ENCODE measurements at regions not wholly inside any gene's neighbourhood (a gene's known extent, or its start where the extent isn't known, plus 50 kb on each side); places are given as distances from the start of the nearest gene placed in this dataset.
"Not testable (repeated sequence)": the region's sequence is repeated elsewhere in the genome, so short reads cannot be mapped to it uniquely, and the experiment has no call there.

GRCh38 chr6:11309947-11310665 is 77.6 kb upstream of the NEDD9 start:
- DNase-seq (ENCODE audit: insufficient read length, low spot score) (no peak), FAIRE-seq (no peak)
- no peak for TF ChIP-seq POLR2A (IDR thresholded peaks at IDR 0.05; ENCODE audit: low read depth, low read length)

- no peak for FAIRE-seq
- DNase-seq (ENCODE audit: insufficient read length, low spot score): no peak
- no peak for TF ChIP-seq POLR2A (IDR thresholded peaks at IDR 0.05; ENCODE audit: low read depth, low read length)
Measured at GRCh38 chr6:11307226-11307625, 74.8 kb upstream of the NEDD9 start.

GRCh38 chr6:11304946-11305345 is 72.5 kb upstream of the NEDD9 start:
- TF ChIP-seq POLR2A (IDR thresholded peaks at IDR 0.05; ENCODE audit: low read depth, low read length): no peak
- DNase-seq (ENCODE audit: insufficient read length, low spot score) (no peak), FAIRE-seq (no peak)

- DNase-seq (ENCODE audit: insufficient read length, low spot score); FAIRE-seq: not testable (repeated sequence)
Measured at GRCh38 chr6:11299876-11300428, 67.5 kb upstream of the NEDD9 start.

- not testable (repeated sequence) for DNase-seq (ENCODE audit: insufficient read length, low spot score); FAIRE-seq
Measured at GRCh38 chr6:11299421-11299784, 66.9 kb upstream of the NEDD9 start.

- no peak for TF ChIP-seq POLR2A (IDR thresholded peaks at IDR 0.05; ENCODE audit: low read depth, low read length)
- FAIRE-seq: no peak
- no peak for DNase-seq (ENCODE audit: insufficient read length, low spot score)
Measured at GRCh38 chr6:11298651-11299420, 66.4 kb upstream of the NEDD9 start.

- DNase-seq (ENCODE audit: insufficient read length, low spot score) (no peak), FAIRE-seq (no peak)
- no peak for TF ChIP-seq POLR2A (IDR thresholded peaks at IDR 0.05; ENCODE audit: low read depth, low read length)
Measured at GRCh38 chr6:11297376-11297729, 64.9 kb upstream of the NEDD9 start.

GRCh38 chr6:11296449-11297375 is 64.2 kb upstream of the NEDD9 start:
- no peak for TF ChIP-seq POLR2A (IDR thresholded peaks at IDR 0.05; ENCODE audit: low read depth, low read length)
- no peak for DNase-seq (ENCODE audit: insufficient read length, low spot score)
- no peak for FAIRE-seq

GRCh38 chr6:11295969-11296368 is 63.5 kb upstream of the NEDD9 start:
- DNase-seq (ENCODE audit: insufficient read length, low spot score): no peak
- FAIRE-seq: no peak
- no peak for TF ChIP-seq POLR2A (IDR thresholded peaks at IDR 0.05; ENCODE audit: low read depth, low read length)

GRCh38 chr6:11294228-11294627 is 61.8 kb upstream of the NEDD9 start:
- FAIRE-seq (no peak), DNase-seq (ENCODE audit: insufficient read length, low spot score) (no peak)
- no peak for TF ChIP-seq POLR2A (IDR thresholded peaks at IDR 0.05; ENCODE audit: low read depth, low read length)

- no peak for TF ChIP-seq POLR2A (IDR thresholded peaks at IDR 0.05; ENCODE audit: low read depth, low read length)
- no peak for DNase-seq (ENCODE audit: insufficient read length, low spot score)
- FAIRE-seq: no peak
Measured at GRCh38 chr6:11292594-11293236, 60.2 kb upstream of the NEDD9 start.

- TF ChIP-seq POLR2A (IDR thresholded peaks at IDR 0.05; ENCODE audit: low read depth, low read length): no peak
- no peak for FAIRE-seq
- DNase-seq (ENCODE audit: insufficient read length, low spot score): no peak
Measured at GRCh38 chr6:11292091-11292490, 59.6 kb upstream of the NEDD9 start.

GRCh38 chr6:11291582-11291981 is 59.1 kb upstream of the NEDD9 start:
- TF ChIP-seq POLR2A (IDR thresholded peaks at IDR 0.05; ENCODE audit: low read depth, low read length): no peak
- FAIRE-seq (no peak), DNase-seq (ENCODE audit: insufficient read length, low spot score) (no peak)

- DNase-seq (ENCODE audit: insufficient read length, low spot score): no peak
- no peak for FAIRE-seq
- no peak for TF ChIP-seq POLR2A (IDR thresholded peaks at IDR 0.05; ENCODE audit: low read depth, low read length)
Measured at GRCh38 chr6:11290027-11290426, 57.6 kb upstream of the NEDD9 start.

Measured in H54 (cell line).